ENCODE measurements at regions not wholly inside any gene's neighbourhood (a gene's known extent, or its start where the extent isn't known, plus 50 kb on each side); places are given as distances from the start of the nearest gene placed in this dataset.

DNA sequence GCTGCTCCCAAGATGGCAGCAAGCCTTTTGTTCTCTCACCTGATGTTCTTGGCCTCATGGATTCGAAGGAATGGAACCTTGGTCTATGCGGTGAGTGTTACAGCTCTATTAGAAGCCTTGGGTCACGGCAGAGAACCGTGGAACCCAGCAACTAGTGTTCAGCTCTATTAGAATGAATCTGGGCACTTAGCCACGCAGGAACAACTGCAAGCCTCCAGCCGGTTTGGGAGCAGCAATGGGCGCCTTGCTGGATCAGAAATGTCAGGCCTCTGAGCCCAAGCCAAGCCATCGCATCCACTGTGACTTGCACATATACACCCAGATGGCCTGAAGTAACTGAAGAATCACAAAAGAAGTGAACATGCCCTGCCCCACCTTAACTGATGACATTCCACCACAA is 1100.7 kb upstream of the PRR20A start:
- TF ChIP-seq EZH2 (IDR thresholded peaks at IDR 0.05): no peak
- no peak for TF ChIP-seq POLR2AphosphoS5 (IDR thresholded peaks at IDR 0.05; ENCODE audit: borderline replicate concordance, low read depth, low read length)
